Activated CD8-positive, alpha-beta T cell treated with anti-CD3 and anti-CD28 coated beads for 36 hours (primary cell): ENCODE measurements at regions not wholly inside any gene's neighbourhood (a gene's known extent, or its start where the extent isn't known, plus 50 kb on each side); places are given as distances from the start of the nearest gene placed in this dataset.
"Not testable (repeated sequence)": the region's sequence is repeated elsewhere in the genome, so short reads cannot be mapped to it uniquely, and the experiment has no call there.

Experiments
- ATAC-seq: fragments of 200-7000 bp; cut with Tn5 transposase; one replicate; pipeline ENCODE4 v1.10.0; 2021; ENCODE audit warnings: mild to moderate bottlenecking, moderate library complexity
- CTCF ChIA-PET: fragments of 350-600 bp; sonication (Branson Sonifier 250); formaldehyde crosslinking; loops from one replicate; lab custom pipeline; 2021; ENCODE audit warnings: antibody characterized with exemption; lab: Charles Lee
- POLR2A ChIA-PET: fragments of 350-600 bp; sonication (Branson Sonifier 250); formaldehyde crosslinking; loops from one replicate; lab custom pipeline; 2021; ENCODE audit warnings: antibody characterized with exemption; lab: Charles Lee
- DNase-seq: peaks from one replicate; pipeline ENCODE4 v3.0.0-alpha.2; 2020
- H3K27ac Mint-ChIP-seq: one replicate; pipeline ENCODE4 v1.8.0; 2021; ENCODE audit warnings: mild to moderate bottlenecking, mixed read lengths
- H3K27me3 Mint-ChIP-seq: one replicate; pipeline ENCODE4 v1.8.0; 2021; ENCODE audit warnings: mixed read lengths
- H3K36me3 Mint-ChIP-seq: one replicate; pipeline ENCODE4 v1.8.0; 2021; ENCODE audit warnings: low read depth, mixed read lengths
- H3K4me1 Mint-ChIP-seq: one replicate; pipeline ENCODE4 v1.8.0; 2021; ENCODE audit warnings: low read depth, mixed read lengths
- H3K4me3 Mint-ChIP-seq: one replicate; pipeline ENCODE4 v1.8.0; 2021; ENCODE audit warnings: mild to moderate bottlenecking, moderate library complexity, mixed read lengths
- H3K9me3 Mint-ChIP-seq: one replicate; pipeline ENCODE4 v1.8.0; 2021; ENCODE audit warnings: mixed read lengths
- CTCF ChIP-seq: fragments of 200-600 bp; IDR thresholded peaks from one replicate; pipeline ENCODE4 v1.8.0; 2022; ENCODE audit warnings: antibody characterized with exemption, mild to moderate bottlenecking
- intact Hi-C: fragments of 100-400 bp; cut with micrococcal nuclease; formaldehyde crosslinking; loops from one replicate; pipeline ENCODE4 v1.10.0; 2022

- ChIA-PET CTCF (no interaction called here), POLR2A (no interaction called here)
- intact Hi-C loops, result no loop called here
- Mint-ChIP-seq H3K27me3 (peaks cover 12% of the 10 kb centered on the region), H3K4me1 (no peaks in the 10 kb centered on the region), H3K4me3 (no peak overlapping the region), H3K27ac (no peak overlapping the region), H3K9me3 (no peaks in the 10 kb centered on the region), H3K36me3 (no peaks in the 10 kb centered on the region)
- DNase-seq, result no peak
- no peak for TF ChIP-seq CTCF
- ATAC-seq, result no peak
Measured at GRCh38 chr12:67046062-67046461, 223.1 kb upstream of the CAND1 start.

- Mint-ChIP-seq H3K36me3 (no peaks in the 10 kb centered on the region), H3K27me3 (peaks cover 12% of the 10 kb centered on the region), H3K9me3 (no peaks in the 10 kb centered on the region), H3K4me1 (no peaks in the 10 kb centered on the region), H3K4me3 (no peak overlapping the region), H3K27ac (no peak overlapping the region)
- DNase-seq, result no peak
- TF ChIP-seq CTCF, result no peak
- CTCF ChIA-PET, result interaction anchor here (1.0 kb wide), 1 partner anchor 22 kb away, joined by 3 read pairs; no protein-coding TSS in a partner anchor
- POLR2A ChIA-PET, result no interaction called here
- no peak for ATAC-seq
- intact Hi-C loops, result no loop called here
Measured at GRCh38 chr12:67047634-67048033, 221.5 kb upstream of the CAND1 start.

GRCh38 chr12:67048371-67048770 is 220.8 kb upstream of the CAND1 start:
- no peaks in the 10 kb centered on the region for H3K4me1 Mint-ChIP-seq
- no peaks in the 10 kb centered on the region for H3K9me3 Mint-ChIP-seq
- no peak for TF ChIP-seq CTCF
- no peak overlapping the region for H3K4me3 Mint-ChIP-seq
- ChIA-PET CTCF (no interaction called here), POLR2A (no interaction called here)
- ATAC-seq, result no peak
- DNase-seq, result no peak
- H3K27ac Mint-ChIP-seq, result no peak overlapping the region
- intact Hi-C loops, result no loop called here
- peaks cover 8% of the 10 kb centered on the region for H3K27me3 Mint-ChIP-seq
- no peaks in the 10 kb centered on the region for H3K36me3 Mint-ChIP-seq

GRCh38 chr12:67049199-67049598 is 220.0 kb upstream of the CAND1 start:
- CTCF ChIA-PET, H3K27ac Mint-ChIP-seq, DNase-seq, H3K4me1 Mint-ChIP-seq, ATAC-seq, H3K4me3 Mint-ChIP-seq, intact Hi-C loops, H3K9me3 Mint-ChIP-seq, H3K36me3 Mint-ChIP-seq, H3K27me3 Mint-ChIP-seq, POLR2A ChIA-PET: not testable (repeated sequence)

GRCh38 chr12:67052981-67053380 is 216.2 kb upstream of the CAND1 start:
- no peak for TF ChIP-seq CTCF
- H3K36me3 Mint-ChIP-seq, result no peaks in the 10 kb centered on the region
- intact Hi-C loops, result no loop called here
- no peak overlapping the region for H3K27ac Mint-ChIP-seq
- no peaks in the 10 kb centered on the region for H3K9me3 Mint-ChIP-seq
- no peak for DNase-seq
- H3K4me3 Mint-ChIP-seq, result no peak overlapping the region
- peaks cover 8% of the 10 kb centered on the region for H3K27me3 Mint-ChIP-seq
- ATAC-seq, result no peak
- CTCF ChIA-PET, result no interaction called here
- POLR2A ChIA-PET, result no interaction called here
- H3K4me1 Mint-ChIP-seq, result no peaks in the 10 kb centered on the region

- H3K4me3 Mint-ChIP-seq, result no peak overlapping the region
- peaks cover 8% of the 10 kb centered on the region for H3K27me3 Mint-ChIP-seq
- no peak overlapping the region for H3K27ac Mint-ChIP-seq
- ChIA-PET POLR2A (no interaction called here), CTCF (no interaction called here)
- no peak for ATAC-seq
- TF ChIP-seq CTCF, result no peak
- no peaks in the 10 kb centered on the region for H3K4me1 Mint-ChIP-seq
- H3K36me3 Mint-ChIP-seq, result no peaks in the 10 kb centered on the region
- no peaks in the 10 kb centered on the region for H3K9me3 Mint-ChIP-seq
- intact Hi-C loops, result no loop called here
- no peak for DNase-seq
Measured at GRCh38 chr12:67056329-67056728, 212.8 kb upstream of the CAND1 start.
